ENCODE measurements at regions not wholly inside any gene's neighbourhood (a gene's known extent, or its start where the extent isn't known, plus 50 kb on each side); places are given as distances from the start of the nearest gene placed in this dataset.

- no peak for TF ChIP-seq CTCF (IDR thresholded peaks at IDR 0.05)
- TF ChIP-seq POLR2A (IDR thresholded peaks at IDR 0.05): no peak
These were observed 621.5 kb upstream of the TBL1XR1 start for GRCh38 chr3:177818712-177819240.
